Stimulated activated CD4-positive, alpha-beta T cell treated with anti-CD3 and anti-CD28 coated beads, Interleukin-2, amount 100 ng/mL, for 48 hours (primary cell): ENCODE measurements at regions not wholly inside any gene's neighbourhood (a gene's known extent, or its start where the extent isn't known, plus 50 kb on each side); places are given as distances from the start of the nearest gene placed in this dataset.

ENCODE experiments used
- DNase-seq, 2 donors: peaks; one replicate each; pipeline ENCODE4 v3.0.0-alpha.2; 2020

DNA sequence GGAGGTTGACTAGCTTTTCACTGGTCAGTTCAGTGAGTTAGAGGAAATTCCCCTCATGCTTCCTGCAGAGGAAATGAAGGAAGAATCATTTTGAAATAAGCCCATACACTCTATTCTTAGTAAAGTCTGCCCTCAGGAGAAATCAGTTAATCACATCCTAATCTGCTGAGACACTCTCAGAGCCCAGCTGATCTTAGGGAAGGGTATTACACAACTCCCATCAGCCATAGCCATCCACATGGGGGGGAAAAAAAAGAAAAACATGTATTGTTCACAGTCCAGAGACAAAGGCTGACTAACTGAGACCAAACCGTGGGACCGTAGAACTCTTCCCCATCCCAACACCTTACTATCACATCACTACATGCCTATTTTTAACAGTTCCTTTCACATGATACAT, 722.3 kb downstream of the CDH8 start:
- no peak for DNase-seq

DNA sequence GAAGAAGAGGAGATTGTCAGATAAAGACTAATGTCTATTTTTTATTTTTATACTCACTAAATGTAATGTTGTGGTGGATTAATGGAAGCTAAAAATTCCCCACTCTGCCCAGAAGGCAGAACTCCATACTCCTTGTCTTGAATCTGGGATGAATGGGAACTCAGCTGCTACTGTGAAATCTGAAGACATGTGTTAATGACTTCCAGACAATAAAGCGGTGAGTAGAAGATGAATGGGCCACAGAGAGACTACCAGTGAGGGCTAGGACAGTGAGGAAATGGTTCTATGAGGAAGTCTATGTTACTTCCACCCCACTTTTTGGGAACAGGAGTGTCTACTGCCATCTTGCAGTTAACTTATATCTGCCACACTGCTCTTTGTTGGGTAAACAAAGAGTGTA, 726.9 kb downstream of the CDH8 start:
- DNase-seq: no peak

DNA sequence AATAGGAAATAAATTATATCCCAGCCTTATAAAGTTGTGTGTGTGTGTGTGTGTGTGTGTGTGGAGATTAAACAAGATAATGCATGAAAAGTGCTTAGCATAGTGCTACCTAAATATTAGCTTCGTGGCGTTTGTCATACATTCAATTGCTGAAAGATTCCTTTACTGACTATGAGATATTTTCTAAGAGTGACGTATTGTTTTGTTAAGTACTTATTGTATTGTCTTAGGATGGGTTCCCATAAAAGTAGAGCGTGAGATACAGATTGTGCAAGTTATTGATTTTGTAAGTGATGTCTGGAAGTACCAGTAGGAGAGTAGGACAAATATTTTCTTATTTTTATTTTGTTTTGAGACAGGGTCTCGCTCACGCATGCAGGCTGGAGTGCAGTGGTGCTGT, 730.0 kb downstream of the CDH8 start:
- no peak for DNase-seq

DNA sequence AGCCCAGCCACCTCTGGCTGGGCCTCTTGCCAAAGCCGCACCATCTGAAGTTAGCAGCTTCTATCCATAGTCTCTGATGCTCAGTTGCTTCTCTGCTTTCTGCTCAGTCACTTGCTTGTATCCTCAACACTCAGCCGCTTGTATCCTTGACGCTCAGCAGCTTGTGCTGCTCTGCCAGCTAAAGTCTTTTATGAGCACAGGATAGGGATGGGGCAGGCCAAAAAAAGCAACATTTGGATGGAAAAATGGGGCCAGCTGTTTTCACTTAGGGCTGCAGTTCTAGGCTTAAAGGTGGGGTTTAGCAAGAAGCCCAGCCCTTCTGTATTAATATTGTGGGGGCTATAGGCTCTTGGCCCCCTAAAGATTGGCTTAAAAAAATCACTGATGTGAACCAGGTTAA, 739.4 kb downstream of the CDH8 start:
- no peak for DNase-seq

DNA sequence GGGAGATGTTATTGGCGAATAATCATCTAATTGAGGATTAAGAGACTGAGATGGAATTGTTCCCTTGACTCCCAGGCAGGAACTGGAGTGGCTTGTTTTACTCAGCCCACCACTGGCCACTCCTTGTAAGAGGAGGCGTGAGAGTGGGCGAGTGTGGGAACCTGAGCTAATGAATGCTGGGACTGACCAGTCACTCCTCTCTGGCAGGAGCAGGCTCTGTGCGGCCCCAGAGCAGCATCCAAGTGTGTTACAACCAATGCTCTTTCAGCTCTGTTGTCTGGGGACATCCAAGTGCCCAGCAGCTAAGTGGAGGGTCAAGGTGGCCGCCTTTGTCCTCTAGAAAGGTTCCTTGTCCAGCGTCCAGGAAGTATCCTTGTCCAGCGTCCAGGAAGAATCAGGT, 739.9 kb downstream of the CDH8 start:
- DNase-seq: no peak

DNA sequence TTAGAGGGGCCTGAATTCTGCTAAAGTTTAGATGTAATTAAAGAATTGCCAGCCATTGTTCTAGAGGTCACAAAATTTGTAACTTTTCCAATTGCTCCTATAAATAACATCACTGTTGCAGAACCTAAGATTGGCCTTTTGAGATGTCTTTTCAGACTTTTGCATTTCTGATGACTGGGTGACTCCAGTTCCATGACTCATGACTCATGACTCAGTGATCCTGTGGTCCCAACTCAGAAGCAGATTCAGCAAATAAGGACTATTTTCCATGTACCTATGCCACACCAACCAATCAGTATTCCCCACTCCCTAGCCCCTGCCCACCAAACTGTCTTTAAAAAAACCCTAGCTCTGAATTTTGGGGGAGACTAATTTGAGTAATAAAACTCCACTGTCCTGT, 740.9 kb downstream of the CDH8 start:
- no peak for DNase-seq

DNA sequence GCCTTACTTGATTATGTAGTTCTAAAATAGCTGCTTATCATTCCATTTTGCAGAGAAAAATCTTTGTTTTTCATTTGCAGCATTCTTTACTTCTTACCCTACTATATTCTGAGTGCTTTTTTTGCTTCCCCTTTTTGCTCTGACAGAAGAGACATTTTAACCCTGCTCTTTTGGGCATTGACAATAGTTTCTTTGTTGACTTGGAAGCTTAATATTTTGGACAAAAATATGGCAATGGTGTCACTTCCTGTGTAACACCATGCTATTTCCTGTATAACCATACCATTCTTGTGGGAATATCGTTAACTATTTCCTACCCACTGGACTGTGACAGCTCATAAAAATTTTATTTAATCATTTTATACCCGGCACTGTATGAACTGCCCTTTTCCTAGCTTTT, 747.1 kb downstream of the CDH8 start:
- DNase-seq: no peak

DNA sequence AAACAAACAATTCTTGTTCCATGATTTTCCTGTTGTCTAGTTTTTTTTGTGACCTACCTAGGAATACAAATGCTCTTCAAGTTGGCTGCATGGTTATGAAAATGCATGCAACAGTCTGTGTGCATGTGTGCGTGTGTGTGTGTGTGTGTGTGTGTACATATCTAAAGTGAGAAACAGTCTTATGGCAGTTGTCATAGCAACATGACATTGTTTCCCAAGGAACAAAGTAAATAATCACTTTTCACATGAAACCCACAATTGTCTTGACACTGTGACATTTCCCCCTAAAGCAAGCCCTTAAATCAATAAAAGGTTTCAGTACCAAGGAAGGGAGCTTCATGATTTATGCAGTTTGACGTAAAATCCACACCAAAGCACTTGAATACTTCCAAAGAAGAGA, 758.4 kb downstream of the CDH8 start:
- DNase-seq: no peak

DNA sequence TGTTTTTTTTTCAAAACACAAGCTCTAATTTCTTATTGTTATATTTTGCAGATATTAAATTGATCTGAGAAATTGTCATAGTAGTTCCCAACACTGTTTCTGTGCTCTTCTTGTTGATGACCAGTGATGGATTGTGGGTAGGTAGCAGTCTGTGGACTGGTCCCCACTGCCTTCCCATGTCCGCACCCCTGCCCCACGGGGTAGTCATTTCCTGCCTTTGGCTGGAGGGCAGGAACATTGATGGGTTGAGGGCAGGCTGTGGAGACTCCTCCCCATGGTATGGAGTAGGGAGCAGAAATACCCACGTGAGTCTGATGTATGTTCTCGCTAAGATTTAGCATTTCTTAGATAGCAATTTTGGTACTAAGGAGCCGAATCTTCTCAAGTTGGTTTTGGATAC, 762.0 kb downstream of the CDH8 start:
- no peak for DNase-seq

DNA sequence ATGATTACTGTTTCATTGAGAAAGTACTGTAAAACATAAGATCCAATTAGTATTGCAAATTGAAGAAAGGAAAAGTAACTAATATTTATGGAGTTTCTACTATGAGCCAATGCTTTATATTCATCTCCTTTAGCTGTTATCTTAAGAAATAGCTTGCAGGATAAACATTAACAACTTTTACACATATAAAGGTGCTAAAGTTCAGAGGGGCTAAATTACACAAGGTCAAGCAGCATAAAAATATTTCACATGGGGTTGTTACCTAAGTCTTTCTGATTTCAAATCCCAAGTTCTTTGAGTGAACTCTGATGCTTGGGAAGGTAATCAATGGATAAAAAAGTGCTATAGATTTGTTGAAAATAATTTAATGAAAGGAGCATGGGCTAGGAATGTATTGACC, 765.5 kb downstream of the CDH8 start:
- no peak for DNase-seq

DNA sequence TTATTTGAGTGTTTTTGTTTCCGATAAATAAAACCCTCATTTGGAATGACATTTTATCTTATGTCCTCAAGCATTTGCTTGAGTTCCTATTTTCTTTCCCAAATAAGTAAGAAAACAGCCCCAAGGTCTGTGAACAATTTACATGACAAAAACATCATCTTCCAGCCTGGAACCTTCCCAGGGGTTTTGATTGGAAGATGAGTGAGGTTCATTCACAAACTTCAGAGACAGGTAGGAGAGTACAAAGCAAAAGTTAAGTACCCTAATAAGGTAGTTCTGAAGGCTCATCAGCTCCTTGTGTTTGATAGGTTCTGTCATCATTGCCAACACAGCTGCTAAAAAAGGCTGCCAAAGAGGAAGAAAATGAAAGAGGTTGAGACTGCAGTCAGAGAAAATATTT, 772.8 kb downstream of the CDH8 start:
- no peak for DNase-seq

DNA sequence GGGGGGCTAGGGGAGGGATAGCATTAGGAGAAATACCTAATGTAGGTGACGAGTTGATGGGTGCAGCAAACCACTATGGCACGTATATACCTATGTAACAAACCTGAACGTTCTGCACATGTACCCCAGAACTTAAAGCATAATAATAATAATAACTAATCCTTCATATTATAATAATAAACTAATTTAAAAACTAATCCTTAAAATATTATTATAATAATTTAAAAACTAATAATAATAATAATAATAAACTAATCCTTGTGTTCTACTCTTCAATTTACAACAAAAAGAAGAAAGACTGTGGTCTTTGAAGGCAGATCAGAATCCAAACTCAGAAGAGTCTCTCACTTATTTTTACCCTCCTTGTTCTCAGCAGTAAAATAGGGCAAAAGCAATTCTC, 774.9 kb downstream of the CDH8 start:
- no peak for DNase-seq

DNA sequence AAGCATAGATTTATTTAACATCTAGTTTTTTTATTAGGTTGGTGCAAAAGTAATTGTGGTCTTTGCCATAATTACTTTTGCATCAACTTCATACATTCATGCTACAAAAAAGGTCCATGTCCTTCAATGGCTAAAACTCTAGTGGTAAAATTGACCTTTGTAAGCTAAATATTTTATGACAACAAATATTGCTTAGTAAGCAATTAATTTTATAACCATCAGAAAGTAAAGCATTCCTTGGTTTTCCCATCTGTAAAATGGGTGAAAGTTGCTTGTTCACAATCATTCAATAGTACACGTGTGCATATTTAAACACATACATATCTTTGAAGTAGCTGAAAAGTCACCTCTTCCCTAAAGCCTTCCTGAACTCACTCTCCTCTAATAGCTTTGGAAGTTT, 789.6 kb downstream of the CDH8 start:
- no peak for DNase-seq

DNA sequence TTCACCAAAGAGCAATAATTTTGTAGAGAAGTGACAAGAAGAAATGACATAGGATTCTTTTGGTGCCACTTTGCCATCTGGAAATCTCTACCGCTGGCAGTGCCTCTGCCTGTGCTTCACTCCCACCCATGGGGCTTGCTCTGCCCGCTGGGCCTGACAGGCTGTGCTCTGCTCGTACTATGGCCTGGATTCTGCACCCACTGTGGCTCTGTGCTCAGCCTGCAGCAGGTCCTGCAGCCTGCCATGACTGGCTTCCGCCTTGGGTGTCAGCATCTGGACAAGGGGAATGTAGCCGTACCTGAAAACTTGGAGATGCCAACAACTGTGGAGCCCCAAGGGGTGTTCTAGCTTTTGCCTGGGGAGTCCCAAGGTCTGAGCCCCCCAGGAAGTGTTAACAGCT, 792.3 kb downstream of the CDH8 start:
- DNase-seq: no peak

DNA sequence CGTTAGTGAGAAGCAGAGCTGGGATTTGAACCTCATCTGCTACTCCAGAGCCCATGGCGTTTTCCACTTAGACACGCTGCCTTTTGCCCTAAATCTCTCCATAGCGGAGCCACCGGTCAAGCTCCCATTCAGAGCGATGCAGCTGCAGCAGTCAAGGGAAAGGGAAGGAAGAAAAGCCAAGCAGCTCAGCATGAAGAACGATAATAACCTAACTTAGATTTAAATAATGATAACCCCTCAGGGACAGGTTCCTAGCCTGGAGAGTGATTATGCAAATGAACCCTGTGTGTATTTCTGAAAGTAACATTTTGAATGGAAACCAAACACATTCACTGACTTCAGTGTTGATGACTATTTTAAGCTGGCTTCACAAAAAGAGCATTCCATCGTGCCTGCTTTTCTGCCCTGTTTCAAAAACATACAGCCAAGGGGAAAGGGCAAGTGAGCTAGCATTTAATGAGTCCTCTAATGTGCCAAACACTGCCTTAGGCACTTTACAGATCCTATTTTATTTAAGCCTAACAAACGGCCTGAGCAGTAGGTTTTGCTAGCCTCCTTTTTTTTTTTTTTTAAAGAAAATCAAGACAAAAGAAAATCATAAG, 798.3 kb downstream of the CDH8 start:
- no peak for DNase-seq

DNA sequence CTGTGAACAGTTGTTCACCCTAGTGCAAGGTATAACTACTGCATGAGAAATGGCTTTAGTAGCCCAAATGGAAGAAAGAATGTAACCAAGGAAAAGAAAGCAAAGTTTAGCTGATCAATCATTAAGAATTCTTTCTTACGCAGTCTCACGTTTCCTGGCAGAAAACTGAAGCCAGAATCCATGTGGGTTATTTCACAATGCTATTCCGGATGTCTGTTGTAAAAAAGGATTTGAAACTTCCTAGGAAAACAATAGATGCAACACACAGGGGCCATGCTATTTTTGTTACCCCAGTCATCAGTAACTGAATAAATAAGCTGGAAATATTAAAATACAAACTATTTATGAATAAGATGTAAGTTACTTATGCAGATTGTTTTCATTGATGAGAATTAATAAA, 802.5 kb downstream of the CDH8 start:
- no peak for DNase-seq

DNA sequence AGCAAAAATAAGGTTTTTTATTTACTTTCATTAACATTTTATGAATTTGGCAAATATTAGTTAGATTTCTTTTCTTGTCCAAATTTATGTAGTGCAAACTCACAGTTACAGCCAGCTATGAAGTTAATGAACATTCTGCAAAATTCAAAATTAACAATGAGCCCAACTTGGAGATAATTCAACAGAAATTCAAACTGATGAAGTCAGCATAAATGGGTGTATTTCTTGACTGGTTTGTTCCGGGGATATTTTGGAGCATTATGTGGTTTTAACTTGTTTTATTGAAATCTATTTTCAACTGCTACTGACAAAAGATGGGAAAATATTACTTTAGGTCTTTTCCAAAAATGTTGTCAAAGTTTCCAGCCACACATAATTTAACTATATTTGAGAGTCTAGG, 807.9 kb downstream of the CDH8 start:
- DNase-seq: no peak

DNA sequence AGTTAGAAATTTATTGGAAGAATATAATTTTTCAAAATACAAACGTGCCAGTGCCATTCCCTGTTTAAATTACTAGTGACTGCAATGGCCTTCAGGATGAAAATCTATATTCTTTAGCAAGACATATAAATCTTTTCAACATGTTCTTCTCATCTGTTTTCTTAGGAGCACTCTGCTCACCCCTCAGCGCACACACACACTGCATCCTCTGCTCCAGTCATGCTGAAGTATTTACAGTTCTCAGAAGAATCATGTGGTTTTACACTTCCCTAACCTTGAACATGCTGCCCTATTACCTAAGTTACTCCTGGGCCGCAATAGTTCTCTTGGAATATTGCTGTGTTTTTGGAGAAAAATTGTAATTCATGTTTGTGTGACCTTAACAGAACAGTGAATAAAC, 820.6 kb downstream of the CDH8 start:
- no peak for DNase-seq

DNA sequence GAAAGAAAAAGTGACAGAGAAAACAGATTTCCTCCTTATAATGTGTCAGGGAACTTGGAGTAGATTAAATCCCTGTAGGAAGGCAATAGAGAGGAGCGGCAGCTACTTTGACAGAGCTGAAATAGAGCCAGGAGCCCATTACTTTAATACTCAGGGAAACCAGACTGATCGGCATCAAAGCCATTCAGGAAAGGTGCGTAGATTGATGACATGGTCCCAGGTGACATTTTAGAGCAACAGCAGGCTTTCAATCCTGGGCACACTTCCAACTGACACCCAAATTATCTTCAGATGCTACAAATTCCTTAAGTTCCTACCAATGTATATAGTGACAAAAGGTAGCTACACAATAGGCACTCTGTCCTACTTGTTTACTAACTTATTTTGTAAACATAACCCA, 821.5 kb downstream of the CDH8 start:
- no peak for DNase-seq

DNA sequence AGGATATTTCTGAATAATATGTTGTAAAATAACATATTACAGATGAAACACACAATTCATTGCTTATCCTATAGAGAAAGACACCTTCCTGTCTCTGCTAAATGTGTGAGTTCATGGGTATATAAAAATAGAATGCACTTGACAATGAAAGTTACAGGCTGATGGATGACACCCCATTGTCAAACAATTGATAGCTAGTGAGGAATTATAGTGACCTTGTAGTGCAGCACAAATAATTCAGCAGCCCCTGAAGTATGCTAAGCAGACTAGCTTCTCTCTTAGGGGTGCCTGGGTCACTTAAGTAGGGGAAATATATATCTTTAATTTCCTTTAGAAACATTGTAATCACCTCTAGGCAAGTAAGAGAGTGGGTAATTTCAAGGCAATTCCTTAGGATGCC, 826.2 kb downstream of the CDH8 start:
- no peak for DNase-seq

DNA sequence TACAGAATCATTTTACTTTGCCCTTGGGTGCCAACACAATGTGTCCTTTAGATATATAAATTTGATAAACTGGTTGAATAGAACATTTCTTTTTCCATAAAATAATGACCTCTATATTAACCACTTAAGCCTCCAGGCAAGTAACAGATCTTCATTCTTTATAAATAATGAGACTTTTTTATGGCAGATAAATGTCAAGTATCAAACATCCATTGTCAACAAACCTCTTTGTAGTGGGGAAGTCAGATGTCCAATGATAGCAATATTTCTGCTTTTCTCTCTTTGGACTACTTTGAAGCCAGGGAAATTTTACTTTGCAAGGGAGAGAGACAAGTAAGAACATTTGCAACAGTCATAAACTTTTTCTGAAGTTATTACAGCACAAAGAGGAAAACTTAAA, 841.2 kb downstream of the CDH8 start:
- DNase-seq: no peak

DNA sequence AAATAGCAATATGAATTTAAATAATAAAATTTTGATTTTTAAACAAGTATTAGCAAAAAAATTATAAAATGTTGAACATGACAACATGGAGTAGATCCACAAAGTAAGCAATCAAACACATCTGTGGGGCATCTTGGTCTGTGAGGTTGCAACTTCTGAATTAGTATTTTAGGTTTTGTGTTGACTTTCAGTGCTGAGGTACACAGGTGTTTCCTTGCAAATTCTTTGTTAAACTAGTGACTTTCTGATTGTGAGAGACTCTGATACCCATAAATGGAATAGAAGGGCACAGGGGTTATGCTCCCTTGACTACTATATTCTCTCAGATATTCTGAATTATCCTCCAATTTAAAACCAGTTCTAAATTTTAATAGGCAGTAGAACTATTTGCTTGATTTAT, 841.7 kb downstream of the CDH8 start:
- no peak for DNase-seq

DNA sequence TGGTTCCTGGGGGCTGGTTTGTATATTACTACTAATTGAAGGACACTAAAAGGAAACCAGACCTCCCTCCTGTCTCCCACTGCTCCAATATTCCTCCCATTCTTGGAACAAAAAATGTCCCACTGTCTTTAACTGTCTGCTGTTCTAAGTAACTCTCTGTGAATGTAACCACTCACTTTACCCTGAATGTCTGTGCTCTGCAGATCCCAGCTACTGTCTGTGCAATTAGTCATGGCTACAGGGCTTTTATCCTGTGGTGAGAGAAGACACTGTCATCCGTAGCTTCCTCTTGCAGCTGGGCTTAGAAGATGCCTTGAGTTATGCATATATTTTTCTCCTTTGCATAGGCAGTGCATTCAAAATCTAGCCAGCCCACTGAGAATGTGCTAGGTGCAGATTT, 853.8 kb downstream of the CDH8 start:
- no peak for DNase-seq

DNA sequence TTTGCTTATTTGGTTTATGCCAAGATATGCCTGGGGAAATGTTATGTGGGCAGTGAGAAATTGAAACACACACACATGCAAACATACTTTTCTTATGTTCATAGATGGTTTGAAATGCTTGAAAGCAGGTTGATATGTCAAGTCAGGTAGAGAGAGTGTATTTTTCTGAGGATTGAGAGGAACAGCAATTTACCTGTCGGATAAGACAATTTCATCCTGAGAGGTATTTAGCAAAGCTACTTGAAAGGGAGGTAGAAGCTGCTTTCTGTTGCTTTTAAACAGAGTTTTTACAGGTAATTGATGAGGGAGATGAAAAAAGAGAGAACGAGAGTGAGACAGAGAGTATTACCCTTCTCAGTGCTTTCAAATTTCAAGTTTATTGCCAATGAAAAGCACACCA, 854.3 kb downstream of the CDH8 start:
- DNase-seq: no peak

DNA sequence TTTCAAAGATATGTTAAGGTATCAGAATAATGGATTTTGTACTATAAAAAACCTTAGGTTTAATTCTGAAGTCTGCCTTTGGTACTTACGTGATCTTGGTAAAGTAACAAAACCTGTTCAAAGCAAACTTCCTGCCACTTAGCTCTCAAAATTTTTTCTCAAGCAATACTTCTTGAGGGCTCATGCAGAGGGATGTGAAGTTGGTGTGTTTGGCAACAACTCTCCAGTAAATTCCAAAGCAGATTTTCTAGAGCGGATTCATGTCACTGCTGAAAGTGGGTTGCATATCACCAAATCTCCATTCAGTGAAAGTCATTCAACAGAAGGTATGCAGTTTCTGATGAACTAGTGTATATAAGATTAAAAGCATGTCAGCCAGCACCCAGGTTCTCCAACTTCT, 856.7 kb downstream of the CDH8 start:
- no peak for DNase-seq

DNA sequence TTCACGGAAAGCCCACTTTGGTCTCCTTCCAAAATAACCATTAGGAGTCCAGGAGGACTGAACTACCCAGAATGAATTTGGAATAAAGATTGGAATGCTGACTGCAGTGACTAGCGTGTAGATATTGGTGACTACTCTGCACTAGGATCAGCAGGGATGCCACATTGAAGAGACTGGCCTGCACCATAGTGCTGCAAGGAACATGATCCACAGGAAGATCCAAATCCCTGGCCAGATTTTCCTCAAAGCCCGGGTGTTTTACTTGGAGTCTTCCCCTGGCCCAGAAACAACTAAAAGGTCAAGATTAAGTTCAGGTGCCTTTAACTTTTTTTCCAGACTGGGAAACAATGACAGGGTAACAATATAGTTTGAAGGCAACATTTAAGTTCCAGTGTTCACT, 870.4 kb downstream of the CDH8 start:
- no peak for DNase-seq
